ENCODE measurements at regions not wholly inside any gene's neighbourhood (a gene's known extent, or its start where the extent isn't known, plus 50 kb on each side); places are given as distances from the start of the nearest gene placed in this dataset.

DNA sequence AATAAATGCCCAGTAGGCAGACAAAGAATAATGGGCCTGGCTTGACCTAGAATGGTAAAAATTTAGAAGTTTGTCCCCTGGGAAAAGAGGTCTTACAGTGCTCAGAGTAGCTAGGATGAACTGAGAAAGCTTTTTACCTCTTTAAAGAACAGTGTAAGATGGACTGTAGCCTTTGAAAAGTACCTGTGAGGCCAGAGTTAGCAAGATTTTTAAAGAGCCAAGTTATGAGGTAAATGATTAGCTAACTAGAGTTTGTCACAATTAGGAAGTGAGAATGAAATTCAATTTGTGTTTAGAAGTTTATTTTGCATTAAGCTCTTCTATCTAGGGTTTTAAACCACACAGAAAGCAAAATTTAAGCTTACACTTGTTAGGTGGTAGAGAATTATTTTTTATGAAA is 480.9 kb downstream of the ZIC1 start:
- TF ChIP-seq, protein P1, sequence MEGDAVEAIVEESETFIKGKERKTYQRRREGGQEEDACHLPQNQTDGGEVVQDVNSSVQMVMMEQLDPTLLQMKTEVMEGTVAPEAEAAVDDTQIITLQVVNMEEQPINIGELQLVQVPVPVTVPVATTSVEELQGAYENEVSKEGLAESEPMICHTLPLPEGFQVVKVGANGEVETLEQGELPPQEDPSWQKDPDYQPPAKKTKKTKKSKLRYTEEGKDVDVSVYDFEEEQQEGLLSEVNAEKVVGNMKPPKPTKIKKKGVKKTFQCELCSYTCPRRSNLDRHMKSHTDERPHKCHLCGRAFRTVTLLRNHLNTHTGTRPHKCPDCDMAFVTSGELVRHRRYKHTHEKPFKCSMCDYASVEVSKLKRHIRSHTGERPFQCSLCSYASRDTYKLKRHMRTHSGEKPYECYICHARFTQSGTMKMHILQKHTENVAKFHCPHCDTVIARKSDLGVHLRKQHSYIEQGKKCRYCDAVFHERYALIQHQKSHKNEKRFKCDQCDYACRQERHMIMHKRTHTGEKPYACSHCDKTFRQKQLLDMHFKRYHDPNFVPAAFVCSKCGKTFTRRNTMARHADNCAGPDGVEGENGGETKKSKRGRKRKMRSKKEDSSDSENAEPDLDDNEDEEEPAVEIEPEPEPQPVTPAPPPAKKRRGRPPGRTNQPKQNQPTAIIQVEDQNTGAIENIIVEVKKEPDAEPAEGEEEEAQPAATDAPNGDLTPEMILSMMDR (IDR thresholded peaks at IDR 0.05; ENCODE audit: low read depth, low read length, poor library complexity, severe bottlenecking) = no peak
- no peak for TF ChIP-seq EZH2phosphoT487 (IDR thresholded peaks at IDR 0.05; ENCODE audit: borderline replicate concordance, low read length)
